LNCaP clone FGC (cell line): ENCODE measurements at regions not wholly inside any gene's neighbourhood (a gene's known extent, or its start where the extent isn't known, plus 50 kb on each side); places are given as distances from the start of the nearest gene placed in this dataset.

ENCODE experiments used
- DNase-seq: peaks from one replicate; pipeline ENCODE4 v3.0.0-alpha.2; 2011; ENCODE audit warnings: low read depth
- H3K4me3 ChIP-seq: 2 replicates; pipeline ENCODE4 v1.5.1; 2011; ENCODE audit warnings: mild to moderate bottlenecking, low read depth, low read length, control low read depth
- CTCF ChIP-seq: IDR thresholded peaks from 2 replicates; pipeline ENCODE4 v1.5.1; 2012; ENCODE audit warnings: mild to moderate bottlenecking; ENCODE audit not compliant: control insufficient read depth, insufficient read depth; ENCODE audit errors: extremely low read depth

- H3K4me3 ChIP-seq, result no peak overlapping the region
- DNase-seq, result no peak
- TF ChIP-seq CTCF, result no peak
Measured at GRCh38 chr3:16739541-16740105, 134.4 kb upstream of the DAZL start.

GRCh38 chr3:16740515-16740914 is 135.3 kb upstream of the DAZL start:
- DNase-seq, result no peak
- no peak overlapping the region for H3K4me3 ChIP-seq
- no peak for TF ChIP-seq CTCF

GRCh38 chr3:16741103-16741758 is 136.0 kb upstream of the DAZL start:
- DNase-seq, result no peak

GRCh38 chr3:16741890-16742289 is 136.7 kb upstream of the DAZL start:
- TF ChIP-seq CTCF, result no peak
- H3K4me3 ChIP-seq, result no peak overlapping the region
- DNase-seq, result no peak

More at GRCh38 chr3:16741103-16741758, 136.0 kb upstream of the DAZL start:
- H3K4me3 ChIP-seq, result no peak overlapping the region
- TF ChIP-seq CTCF, result no peak

GRCh38 chr3:16743276-16743675 is 138.1 kb upstream of the DAZL start:
- no peak for DNase-seq
- no peak overlapping the region for H3K4me3 ChIP-seq

GRCh38 chr3:16759227-16759903 is 125.4 kb upstream of the PLCL2 start:
- no peak for DNase-seq
- TF ChIP-seq CTCF, result no peak
- H3K4me3 ChIP-seq, result no peak overlapping the region

More at GRCh38 chr3:16743276-16743675, 138.1 kb upstream of the DAZL start:
- TF ChIP-seq CTCF, result no peak
